Neutrophil (primary cell): ENCODE measurements at regions not wholly inside any gene's neighbourhood (a gene's known extent, or its start where the extent isn't known, plus 50 kb on each side); places are given as distances from the start of the nearest gene placed in this dataset.

Experiments
- H3K27ac ChIP-seq: fragments of 200-600 bp; sonication (generic); 2 replicates; pipeline ENCODE4 v1.5.1; 2016; ENCODE audit warnings: mild to moderate bottlenecking, moderate library complexity
- H3K27me3 ChIP-seq: fragments of 200-600 bp; sonication (generic); 2 replicates; pipeline ENCODE4 v1.6.0; 2016; ENCODE audit warnings: mild to moderate bottlenecking
- H3K36me3 ChIP-seq: fragments of 200-600 bp; sonication (generic); 2 replicates; pipeline ENCODE4 v1.5.1; 2017
- H3K4me1 ChIP-seq, 2 experiments: fragments of 200-600 bp in 1 of 2; sonication (generic) in 1 of 2; 1 replicate in 1 of 2; 2 replicates in 1 of 2; pipeline versions ENCODE4 v1.5.1 to v1.6.1; 2013 to 2016; ENCODE audit warnings: low read depth in 1 of 2, low read length in 1 of 2, mild to moderate bottlenecking in 1 of 2, moderate library complexity in 1 of 2; ENCODE audit not compliant: control insufficient read depth in 1 of 2, insufficient read depth in 1 of 2
- H3K4me3 ChIP-seq, 2 experiments: fragments of 200-600 bp in 1 of 2; sonication (generic) in 1 of 2; 1 replicate in 1 of 2; 2 replicates in 1 of 2; pipeline ENCODE4 v1.5.1; 2013 to 2016; ENCODE audit warnings: low read depth in 1 of 2, low read length in 1 of 2, mild to moderate bottlenecking in 1 of 2, moderate library complexity in 1 of 2
- H3K9me3 ChIP-seq: fragments of 200-600 bp; sonication (generic); 2 replicates; pipeline ENCODE4 v1.5.1; 2016
- TF ChIP-seq, protein P1 (sequence below): fragments of 200-600 bp; sonication (generic); IDR thresholded peaks from 2 replicates; pipeline ENCODE4 v1.5.1; 2016; ENCODE audit warnings: antibody characterized with exemption

DNA sequence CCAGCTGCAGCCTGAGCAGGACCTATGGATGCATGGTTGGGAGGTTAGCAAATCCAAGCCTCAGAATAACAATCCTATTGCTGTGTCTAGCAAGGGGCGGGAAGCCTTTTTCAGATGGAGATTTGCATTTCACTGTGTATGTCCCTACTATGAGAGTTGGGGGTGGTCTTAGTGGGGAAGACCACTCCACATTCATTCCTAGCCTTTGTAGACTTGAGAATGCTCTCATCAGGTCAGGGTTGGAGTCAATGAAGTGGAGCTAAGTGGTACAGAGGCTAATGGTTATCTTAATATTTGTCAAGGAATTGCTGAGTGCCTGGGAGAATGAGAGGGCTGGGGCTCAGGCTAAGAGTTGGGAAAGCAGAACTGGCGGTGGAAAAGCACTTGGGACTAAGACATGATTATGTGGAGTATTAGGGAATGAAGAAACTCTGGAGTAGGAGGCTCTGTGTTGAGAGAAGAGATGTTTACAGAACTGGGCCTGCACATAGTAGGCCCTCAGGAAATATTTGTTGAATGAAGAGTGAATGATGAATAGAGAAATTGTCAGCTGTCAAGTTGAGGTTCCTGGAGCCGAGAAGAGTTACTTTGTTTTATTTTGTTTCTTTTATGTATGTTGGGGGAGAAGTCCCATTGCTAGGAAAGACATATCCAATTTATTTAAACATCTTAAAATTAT is 175.5 kb upstream of the SPRY4 start:
- TF ChIP-seq, protein P1, sequence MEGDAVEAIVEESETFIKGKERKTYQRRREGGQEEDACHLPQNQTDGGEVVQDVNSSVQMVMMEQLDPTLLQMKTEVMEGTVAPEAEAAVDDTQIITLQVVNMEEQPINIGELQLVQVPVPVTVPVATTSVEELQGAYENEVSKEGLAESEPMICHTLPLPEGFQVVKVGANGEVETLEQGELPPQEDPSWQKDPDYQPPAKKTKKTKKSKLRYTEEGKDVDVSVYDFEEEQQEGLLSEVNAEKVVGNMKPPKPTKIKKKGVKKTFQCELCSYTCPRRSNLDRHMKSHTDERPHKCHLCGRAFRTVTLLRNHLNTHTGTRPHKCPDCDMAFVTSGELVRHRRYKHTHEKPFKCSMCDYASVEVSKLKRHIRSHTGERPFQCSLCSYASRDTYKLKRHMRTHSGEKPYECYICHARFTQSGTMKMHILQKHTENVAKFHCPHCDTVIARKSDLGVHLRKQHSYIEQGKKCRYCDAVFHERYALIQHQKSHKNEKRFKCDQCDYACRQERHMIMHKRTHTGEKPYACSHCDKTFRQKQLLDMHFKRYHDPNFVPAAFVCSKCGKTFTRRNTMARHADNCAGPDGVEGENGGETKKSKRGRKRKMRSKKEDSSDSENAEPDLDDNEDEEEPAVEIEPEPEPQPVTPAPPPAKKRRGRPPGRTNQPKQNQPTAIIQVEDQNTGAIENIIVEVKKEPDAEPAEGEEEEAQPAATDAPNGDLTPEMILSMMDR = no peak
- no peak overlapping the region for H3K4me3 ChIP-seq
- no peak overlapping the region for H3K27ac ChIP-seq
- H3K4me1 ChIP-seq = no peaks in the 10 kb centered on the region
- H3K9me3 ChIP-seq = no peaks in the 10 kb centered on the region
- H3K27me3 ChIP-seq = peaks cover 12% of the 10 kb centered on the region
- no peaks in the 10 kb centered on the region for H3K36me3 ChIP-seq

DNA sequence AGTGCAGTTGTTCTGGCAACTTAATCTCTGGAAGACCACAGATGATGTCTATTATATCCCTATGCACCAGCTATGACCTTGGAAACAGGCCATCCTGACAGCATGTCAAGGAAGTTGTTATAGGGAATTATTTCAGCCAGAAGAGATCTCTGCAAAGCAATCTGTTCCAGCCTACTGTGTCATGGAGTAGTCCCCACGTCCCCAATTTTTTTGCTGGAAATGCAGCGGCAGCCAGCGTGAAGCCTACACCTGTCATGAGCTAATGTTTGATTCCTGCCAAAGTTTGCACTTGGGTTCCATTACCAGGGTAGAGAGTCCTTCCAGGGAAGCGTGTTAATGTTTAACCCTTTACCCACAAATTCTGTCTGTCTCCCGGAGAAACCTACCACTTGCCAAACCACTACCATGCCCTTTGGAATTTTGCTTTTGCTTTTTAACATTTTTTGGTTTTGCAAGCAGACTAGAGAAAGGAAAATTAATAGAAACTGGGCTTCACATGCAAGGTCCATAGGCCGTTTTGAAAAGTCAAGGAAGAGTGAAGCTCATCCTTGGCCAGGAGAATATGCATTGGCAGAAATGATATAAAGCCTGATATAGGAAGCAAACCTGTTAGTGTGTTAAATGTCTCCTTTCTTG is 174.9 kb upstream of the SPRY4 start:
- Histone ChIP-seq H3K27me3 (peaks cover 12% of the 10 kb centered on the region), H3K27ac (no peak overlapping the region), H3K4me1 (no peaks in the 10 kb centered on the region), H3K9me3 (no peaks in the 10 kb centered on the region), H3K4me3 (no peak overlapping the region), H3K36me3 (no peaks in the 10 kb centered on the region)
- TF ChIP-seq, protein P1 = no peak

DNA sequence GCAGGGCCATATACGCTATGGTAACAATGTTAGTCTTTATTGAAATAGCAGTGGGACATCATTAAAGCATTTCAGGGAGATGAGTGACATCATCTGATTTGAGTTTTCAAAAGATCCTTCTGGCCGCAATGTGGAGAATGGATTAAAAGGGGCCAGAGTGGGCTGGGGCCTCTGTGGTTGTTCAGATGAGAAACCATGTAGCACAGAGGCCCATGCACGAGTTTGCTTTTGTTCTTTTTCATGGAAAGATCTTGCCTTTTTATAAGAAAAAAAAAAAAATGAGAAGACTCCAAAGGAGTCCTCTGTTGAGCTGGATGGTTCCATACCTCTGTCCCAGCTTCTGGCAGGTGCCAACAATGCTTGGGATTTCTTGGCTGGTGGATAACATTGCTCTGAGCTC is 173.5 kb upstream of the SPRY4 start:
- TF ChIP-seq, protein P1 = no peak
- no peak overlapping the region for H3K27ac ChIP-seq
- no peaks in the 10 kb centered on the region for H3K36me3 ChIP-seq
- no peaks in the 10 kb centered on the region for H3K9me3 ChIP-seq
- H3K4me1 ChIP-seq = no peaks in the 10 kb centered on the region
- H3K4me3 ChIP-seq = no peak overlapping the region
- peaks cover 20% of the 10 kb centered on the region for H3K27me3 ChIP-seq

DNA sequence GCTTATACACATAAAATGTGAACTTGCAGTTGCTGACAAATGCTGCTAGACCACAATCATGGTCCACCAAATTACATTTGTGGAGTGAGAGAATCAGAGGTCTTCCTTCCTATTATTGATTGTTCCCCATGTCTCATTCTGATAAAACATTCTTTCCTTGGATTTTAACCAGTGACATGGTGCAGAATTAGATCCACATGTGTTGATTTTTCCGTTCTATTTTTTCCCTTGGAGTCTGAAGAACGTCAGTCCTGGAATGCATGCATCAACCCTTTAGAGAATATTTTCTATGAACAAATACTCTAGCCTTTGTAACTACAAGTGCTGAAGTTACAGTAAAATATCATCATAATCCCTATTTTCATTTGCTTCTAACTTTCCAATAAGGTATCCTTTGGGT is 170.7 kb upstream of the SPRY4 start:
- Histone ChIP-seq H3K4me1 (no peaks in the 10 kb centered on the region), H3K36me3 (no peaks in the 10 kb centered on the region), H3K4me3 (no peak overlapping the region), H3K27ac (no peak overlapping the region), H3K9me3 (no peaks in the 10 kb centered on the region), H3K27me3 (peaks cover 18% of the 10 kb centered on the region)
- TF ChIP-seq, protein P1 = no peak

DNA sequence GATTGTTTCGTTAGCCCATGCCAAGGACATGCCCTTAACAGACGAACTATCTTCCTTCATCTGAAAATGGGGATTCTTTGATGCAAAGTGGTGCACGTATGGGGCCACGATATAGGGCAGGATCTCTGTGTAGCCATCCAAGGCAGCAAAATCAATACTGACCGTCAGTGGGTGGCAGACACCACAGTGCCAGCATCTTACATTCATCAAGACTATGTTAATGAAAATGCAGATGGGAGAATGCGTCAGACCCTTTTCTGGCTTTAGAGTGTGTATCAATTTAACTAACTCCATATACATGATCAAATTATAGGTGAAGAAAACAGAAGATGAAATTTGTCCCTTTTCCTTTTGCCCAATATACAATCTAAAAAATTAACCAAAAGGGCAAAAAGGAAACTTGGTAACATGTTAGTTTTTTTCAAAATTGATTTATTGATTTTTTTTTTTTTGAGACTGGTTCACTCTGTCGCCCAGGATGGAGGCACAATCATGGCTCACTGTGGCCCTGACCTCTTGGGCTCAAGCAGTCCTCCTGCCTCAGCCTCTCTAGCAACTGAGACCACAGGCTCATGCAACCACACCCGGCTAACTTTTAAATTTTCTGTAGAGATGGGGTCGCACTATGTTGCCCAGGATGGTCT is 169.2 kb upstream of the SPRY4 start:
- Histone ChIP-seq H3K36me3 (no peaks in the 10 kb centered on the region), H3K27me3 (peaks cover 14% of the 10 kb centered on the region), H3K9me3 (no peaks in the 10 kb centered on the region), H3K4me1 (no peaks in the 10 kb centered on the region), H3K27ac (no peak overlapping the region), H3K4me3 (no peak overlapping the region)
- TF ChIP-seq, protein P1 = no peak
